NT2/D1 (cell line): ENCODE measurements at regions not wholly inside any gene's neighbourhood (a gene's known extent, or its start where the extent isn't known, plus 50 kb on each side); places are given as distances from the start of the nearest gene placed in this dataset.

Experiments used
- SUZ12 ChIP-seq: IDR thresholded peaks from 2 replicates; pipeline ENCODE4 v1.6.1; 2011; ENCODE audit not compliant: insufficient read length, insufficient read depth; ENCODE audit errors: extremely low read depth
- YY1 ChIP-seq: IDR thresholded peaks from 2 replicates; pipeline ENCODE4 v1.6.1; 2011; ENCODE audit not compliant: insufficient read length, insufficient read depth
- ZNF274 ChIP-seq: IDR thresholded peaks from 2 replicates; pipeline ENCODE4 v1.6.1; 2011; ENCODE audit warnings: mild to moderate bottlenecking, low read depth, low read length

DNA sequence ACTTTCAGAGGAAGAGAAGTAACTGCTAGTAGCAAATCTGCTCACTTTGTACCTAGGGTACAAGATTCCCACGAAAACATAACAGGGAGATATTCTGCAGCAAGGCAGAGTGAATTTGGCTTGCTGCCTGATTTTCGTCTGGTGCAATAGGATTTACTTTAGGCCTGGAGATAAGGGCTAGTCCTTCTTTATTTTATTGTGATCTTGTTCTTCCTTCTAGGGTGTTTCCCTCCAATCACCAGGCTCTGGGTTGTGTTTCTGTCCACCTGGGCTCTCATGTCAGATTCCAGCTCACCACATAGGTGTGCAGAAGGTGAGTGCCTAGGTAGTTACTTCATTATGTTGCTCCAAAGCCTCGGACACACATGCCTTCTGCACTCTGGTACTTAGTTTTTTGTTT, 211.8 kb upstream of the RGMA start:
- TF ChIP-seq SUZ12 (no peak), YY1 (no peak), ZNF274 (no peak)
